ENCODE measurements at regions not wholly inside any gene's neighbourhood (a gene's known extent, or its start where the extent isn't known, plus 50 kb on each side); places are given as distances from the start of the nearest gene placed in this dataset.

DNA sequence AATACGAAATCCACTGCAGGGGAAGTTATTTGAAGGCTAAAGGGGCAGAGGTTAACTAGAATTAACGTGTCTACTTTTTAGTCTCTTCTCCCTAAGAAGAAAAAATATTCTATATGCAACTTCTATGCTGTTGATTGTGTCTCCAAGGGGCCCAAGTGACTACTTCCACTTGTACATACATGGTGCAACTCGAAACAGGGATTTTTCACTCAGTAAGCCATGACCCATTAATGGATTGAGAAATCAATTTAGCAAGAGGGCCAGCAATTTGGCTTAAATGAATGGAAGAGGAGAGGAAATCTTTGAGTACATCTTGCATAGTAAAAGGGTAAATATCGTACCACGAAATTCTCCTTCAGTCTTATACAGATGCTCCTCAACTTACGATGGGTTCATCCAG is 151.1 kb upstream of the HES1 start:
- Histone ChIP-seq H3K27ac (ENCODE audit: low read depth, low read length) (no peak overlapping the region), H3K4me3 (replicated peaks in 1 of 2; ENCODE audit: low read depth in 1 of 2, low read length in 2 of 2) (no peak overlapping the region), H3K4me2 (ENCODE audit: low read length) (no peak overlapping the region), H3K27me3 (ENCODE audit: insufficient read depth, low read length) (no peaks in the 10 kb centered on the region), H4K20me1 (ENCODE audit: insufficient read depth) (no peaks in the 10 kb centered on the region), H3K9me3 (ENCODE audit: control insufficient read depth in 1 of 2, insufficient read depth in 1 of 2, low read depth in 1 of 2, low read length in 2 of 2) (no peaks in the 10 kb centered on the region), H3K9ac (ENCODE audit: low read length) (no peak overlapping the region), H3K36me3 (ENCODE audit: control insufficient read depth in 1 of 2, insufficient read depth in 2 of 2, low read length in 2 of 2) (no peaks in the 10 kb centered on the region), H3K4me1 (ENCODE audit: control insufficient read depth in 1 of 2, insufficient read depth in 2 of 2, low read length in 2 of 2) (no peaks in the 10 kb centered on the region), H2AFZ (ENCODE audit: low read depth, low read length, poor library complexity, severe bottlenecking) (no peak overlapping the region), H3K9me2 (ENCODE audit: insufficient read depth) (no peaks in the 10 kb centered on the region), H3K79me2 (ENCODE audit: insufficient read depth, low read length) (no peaks in the 10 kb centered on the region)
- no peak for ATAC-seq
- no TSS peak for BruUV-seq (replicated peaks)
- CTCF ChIA-PET, result no interaction called here
- DNase-seq (ENCODE audit: low read depth, low spot score), result no peak
- intact Hi-C loops (cut with micrococcal nuclease), result no loop called here
- POLR2A ChIA-PET, result no interaction called here
- RAD21 ChIA-PET (ENCODE audit: low non-redundant PET in 1 of 2, low total read pairs in 2 of 2, uncharacterized antibody in 2 of 2, unreplicated experiment in 2 of 2), result no interaction called here
- TF ChIP-seq EZH2 (IDR thresholded peaks at IDR 0.05) (no peak), JUND (IDR thresholded peaks at IDR 0.05) (no peak), POLR2A (IDR thresholded peaks at IDR 0.05; ENCODE audit: borderline replicate concordance, extremely low read depth, insufficient read depth, insufficient read length) (no peak), TCF7L2 (IDR thresholded peaks at IDR 0.05; ENCODE audit: borderline replicate concordance, extremely low read depth, insufficient read depth, insufficient read length) (no peak), POLR2AphosphoS5 (IDR thresholded peaks at IDR 0.05; ENCODE audit: low read depth, low read length) (no peak), ZFX (IDR thresholded peaks at IDR 0.05) (no peak), CBX3 (IDR thresholded peaks at IDR 0.05; ENCODE audit: low read depth) (no peak), CEBPB (IDR thresholded peaks at IDR 0.05; ENCODE audit: low read depth) (no peak)
- TF ChIP-seq, protein P1, sequence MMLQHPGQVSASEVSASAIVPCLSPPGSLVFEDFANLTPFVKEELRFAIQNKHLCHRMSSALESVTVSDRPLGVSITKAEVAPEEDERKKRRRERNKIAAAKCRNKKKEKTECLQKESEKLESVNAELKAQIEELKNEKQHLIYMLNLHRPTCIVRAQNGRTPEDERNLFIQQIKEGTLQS (IDR thresholded peaks at IDR 0.05), result no peak
- TF ChIP-seq, protein P2, sequence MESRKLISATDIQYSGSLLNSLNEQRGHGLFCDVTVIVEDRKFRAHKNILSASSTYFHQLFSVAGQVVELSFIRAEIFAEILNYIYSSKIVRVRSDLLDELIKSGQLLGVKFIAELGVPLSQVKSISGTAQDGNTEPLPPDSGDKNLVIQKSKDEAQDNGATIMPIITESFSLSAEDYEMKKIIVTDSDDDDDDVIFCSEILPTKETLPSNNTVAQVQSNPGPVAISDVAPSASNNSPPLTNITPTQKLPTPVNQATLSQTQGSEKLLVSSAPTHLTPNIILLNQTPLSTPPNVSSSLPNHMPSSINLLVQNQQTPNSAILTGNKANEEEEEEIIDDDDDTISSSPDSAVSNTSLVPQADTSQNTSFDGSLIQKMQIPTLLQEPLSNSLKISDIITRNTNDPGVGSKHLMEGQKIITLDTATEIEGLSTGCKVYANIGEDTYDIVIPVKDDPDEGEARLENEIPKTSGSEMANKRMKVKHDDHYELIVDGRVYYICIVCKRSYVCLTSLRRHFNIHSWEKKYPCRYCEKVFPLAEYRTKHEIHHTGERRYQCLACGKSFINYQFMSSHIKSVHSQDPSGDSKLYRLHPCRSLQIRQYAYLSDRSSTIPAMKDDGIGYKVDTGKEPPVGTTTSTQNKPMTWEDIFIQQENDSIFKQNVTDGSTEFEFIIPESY (IDR thresholded peaks at IDR 0.05; ENCODE audit: extremely low read depth, insufficient replicate concordance, low read length), result no peak
- TF ChIP-seq, protein P3, sequence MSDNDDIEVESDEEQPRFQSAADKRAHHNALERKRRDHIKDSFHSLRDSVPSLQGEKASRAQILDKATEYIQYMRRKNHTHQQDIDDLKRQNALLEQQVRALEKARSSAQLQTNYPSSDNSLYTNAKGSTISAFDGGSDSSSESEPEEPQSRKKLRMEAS (IDR thresholded peaks at IDR 0.05), result no peak
